Activated naive CD8-positive, alpha-beta T cell treated with anti-CD3 and anti-CD28 coated beads, Interleukin-2, amount 50 U/mL, for 24 hours (primary cell): ENCODE measurements at regions not wholly inside any gene's neighbourhood (a gene's known extent, or its start where the extent isn't known, plus 50 kb on each side); places are given as distances from the start of the nearest gene placed in this dataset.
"Not testable (repeated sequence)": the region's sequence is repeated elsewhere in the genome, so short reads cannot be mapped to it uniquely, and the experiment has no call there.

Experiments used
- ATAC-seq: fragments of 150-1000 bp; cut with Tn5 transposase; one replicate; pipeline ENCODE4 v1.10.0; 2021
- DNase-seq: peaks from one replicate; pipeline ENCODE4 v3.0.0; 2021
- H3K27ac Mint-ChIP-seq: one replicate; pipeline ENCODE4 v1.8.0; 2021; ENCODE audit warnings: mild to moderate bottlenecking, mixed read lengths
- H3K27me3 Mint-ChIP-seq: one replicate; pipeline ENCODE4 v1.8.0; 2021; ENCODE audit warnings: mixed read lengths
- H3K36me3 Mint-ChIP-seq: one replicate; pipeline ENCODE4 v1.8.0; 2021; ENCODE audit warnings: low read depth, mixed read lengths
- H3K4me1 Mint-ChIP-seq: one replicate; pipeline ENCODE4 v1.8.0; 2021; ENCODE audit warnings: mixed read lengths
- H3K4me3 Mint-ChIP-seq: one replicate; pipeline ENCODE4 v1.8.0; 2021; ENCODE audit warnings: mild to moderate bottlenecking, moderate library complexity, mixed read lengths
- H3K9me3 Mint-ChIP-seq: one replicate; pipeline ENCODE4 v1.8.0; 2021; ENCODE audit warnings: mixed read lengths

GRCh38 chr20:53828682-53829254 is 235.1 kb upstream of the ZNF217 start:
- H3K27me3 Mint-ChIP-seq: no peaks in the 10 kb centered on the region
- no peak for ATAC-seq
- H3K27ac Mint-ChIP-seq: peak overlapping the region; percentile 93
- peak overlapping the region; percentile 79 for H3K4me3 Mint-ChIP-seq
- H3K9me3 Mint-ChIP-seq: peaks cover 11% of the 10 kb centered on the region
- peaks cover 56% of the 10 kb centered on the region for H3K4me1 Mint-ChIP-seq
- no peaks in the 10 kb centered on the region for H3K36me3 Mint-ChIP-seq
- DNase-seq: no peak

GRCh38 chr20:53828088-53828681 is 234.5 kb upstream of the ZNF217 start:
- Mint-ChIP-seq H3K27me3 (no peaks in the 10 kb centered on the region), H3K9me3 (peaks cover 11% of the 10 kb centered on the region), H3K27ac (peak overlapping the region; percentile 93), H3K36me3 (no peaks in the 10 kb centered on the region), H3K4me1 (peaks cover 55% of the 10 kb centered on the region), H3K4me3 (peak overlapping the region; percentile 79)
- no peak for DNase-seq
- no peak for ATAC-seq

DNA sequence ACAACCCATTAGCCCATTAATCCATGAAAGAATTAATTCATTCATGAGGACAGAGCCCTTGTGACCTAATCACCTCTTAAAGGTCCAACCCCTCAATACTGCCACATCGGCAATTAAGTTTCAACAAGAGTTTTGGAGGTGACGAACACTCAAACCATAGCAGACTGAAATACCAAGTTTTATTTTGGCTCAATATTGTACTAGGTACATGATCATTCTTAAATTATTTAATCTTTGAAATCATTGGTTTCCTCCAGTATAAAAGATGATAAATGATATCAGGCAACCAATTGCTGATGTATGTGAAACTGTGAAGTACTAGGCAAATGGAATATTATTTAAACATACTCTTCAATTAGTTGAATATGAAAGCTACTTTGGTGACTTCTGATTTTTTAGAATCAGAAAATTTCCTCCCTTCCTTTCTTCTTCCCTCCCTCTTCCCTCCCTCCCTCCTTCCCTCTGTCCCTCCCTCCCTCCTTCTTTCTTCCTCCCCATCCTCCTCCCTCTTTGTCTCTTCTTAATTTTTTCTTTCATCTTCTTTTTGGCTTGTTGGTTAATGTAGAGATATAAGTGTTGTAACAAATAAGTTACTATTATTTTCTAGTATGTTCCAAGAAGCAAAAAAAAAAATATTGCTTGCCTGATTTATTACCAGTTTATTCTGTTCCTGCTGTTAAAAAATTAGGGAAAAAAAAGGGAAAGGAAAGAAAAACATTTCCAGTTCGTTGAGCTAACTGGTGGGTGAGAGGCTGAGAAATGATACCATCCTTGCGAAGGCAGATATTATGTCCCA is 233.9 kb upstream of the ZNF217 start:
- Mint-ChIP-seq H3K4me3 (no peak overlapping the region), H3K9me3 (peaks cover 4% of the 10 kb centered on the region), H3K27me3 (no peaks in the 10 kb centered on the region), H3K27ac (peak overlapping the region; percentile 37), H3K4me1 (peaks cover 56% of the 10 kb centered on the region), H3K36me3 (no peaks in the 10 kb centered on the region)
- ATAC-seq (no peak), DNase-seq (no peak)

DNA sequence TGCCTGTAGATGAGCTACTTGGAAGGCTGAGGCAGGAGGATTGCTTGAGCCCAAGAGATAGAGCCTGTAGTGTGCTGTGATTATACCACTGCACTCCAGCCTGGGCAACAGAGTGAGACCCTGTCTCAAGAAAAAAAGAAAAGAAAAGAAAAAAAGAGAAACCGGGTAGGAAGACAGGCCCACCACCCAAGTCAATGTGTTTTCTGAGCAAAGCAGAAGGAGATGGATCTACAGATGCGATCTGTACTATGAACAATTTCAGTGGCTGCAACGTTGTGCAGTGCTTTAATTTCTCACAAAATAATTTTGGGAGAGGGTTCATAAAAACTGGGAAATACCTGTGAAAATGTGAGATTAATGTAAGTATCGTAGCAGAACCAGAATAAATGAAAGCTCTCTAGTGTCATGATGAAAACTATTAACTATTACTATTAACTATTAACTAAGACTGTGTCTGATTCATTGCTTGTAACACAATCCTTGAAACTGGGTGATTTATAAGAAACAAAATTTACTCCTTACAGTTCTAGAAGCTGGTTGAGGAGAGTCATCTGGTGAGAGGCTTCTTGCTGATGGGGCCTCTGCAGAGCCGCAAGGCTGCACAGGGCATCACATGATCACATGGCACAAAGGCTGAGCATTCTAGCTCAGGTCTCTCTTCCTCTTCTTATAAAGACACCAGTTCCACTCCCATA is 233.1 kb upstream of the ZNF217 start:
- Mint-ChIP-seq H3K4me3 (no peak overlapping the region), H3K4me1 (peaks cover 51% of the 10 kb centered on the region), H3K9me3 (no peaks in the 10 kb centered on the region), H3K27ac (no peak overlapping the region), H3K36me3 (no peaks in the 10 kb centered on the region), H3K27me3 (no peaks in the 10 kb centered on the region)
- DNase-seq (no peak), ATAC-seq (no peak)

DNA sequence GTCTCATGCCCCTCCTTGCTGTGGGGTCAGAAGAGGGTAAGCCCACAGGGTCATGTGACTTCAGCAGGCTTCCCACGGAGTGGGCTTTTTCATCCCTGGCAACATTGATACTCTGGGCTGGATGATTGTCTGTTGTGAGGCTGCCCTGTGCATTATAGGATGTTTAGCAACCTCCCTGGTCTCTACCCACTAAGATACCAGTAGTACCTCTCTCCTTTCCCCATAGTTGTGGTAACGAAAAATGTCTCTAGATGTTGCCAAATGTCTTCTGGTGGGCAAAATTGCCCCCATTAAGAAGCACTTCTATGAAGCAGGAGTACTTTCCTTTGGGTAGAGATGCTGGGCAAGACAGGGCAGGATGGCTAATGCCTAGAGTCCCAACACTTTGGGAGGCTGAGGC is 232.5 kb upstream of the ZNF217 start:
- H3K27me3 Mint-ChIP-seq: no peaks in the 10 kb centered on the region
- no peak for DNase-seq
- H3K9me3 Mint-ChIP-seq: no peaks in the 10 kb centered on the region
- peaks cover 49% of the 10 kb centered on the region for H3K4me1 Mint-ChIP-seq
- no peak overlapping the region for H3K4me3 Mint-ChIP-seq
- no peak overlapping the region for H3K27ac Mint-ChIP-seq
- no peak for ATAC-seq
- no peaks in the 10 kb centered on the region for H3K36me3 Mint-ChIP-seq

- no peak overlapping the region for H3K27ac Mint-ChIP-seq
- DNase-seq: no peak
- no peaks in the 10 kb centered on the region for H3K36me3 Mint-ChIP-seq
- no peaks in the 10 kb centered on the region for H3K27me3 Mint-ChIP-seq
- H3K4me1 Mint-ChIP-seq: peaks cover 42% of the 10 kb centered on the region
- ATAC-seq: no peak
- H3K4me3 Mint-ChIP-seq: no peak overlapping the region
- H3K9me3 Mint-ChIP-seq: no peaks in the 10 kb centered on the region
These were observed 231.6 kb upstream of the ZNF217 start for GRCh38 chr20:53825282-53825681.

GRCh38 chr20:53824779-53825178 is 231.1 kb upstream of the ZNF217 start:
- Mint-ChIP-seq H3K4me1 (peaks cover 37% of the 10 kb centered on the region), H3K36me3 (no peaks in the 10 kb centered on the region), H3K27me3 (no peaks in the 10 kb centered on the region), H3K4me3 (no peak overlapping the region), H3K9me3 (no peaks in the 10 kb centered on the region), H3K27ac (no peak overlapping the region)
- ATAC-seq: no peak
- DNase-seq: no peak

DNA sequence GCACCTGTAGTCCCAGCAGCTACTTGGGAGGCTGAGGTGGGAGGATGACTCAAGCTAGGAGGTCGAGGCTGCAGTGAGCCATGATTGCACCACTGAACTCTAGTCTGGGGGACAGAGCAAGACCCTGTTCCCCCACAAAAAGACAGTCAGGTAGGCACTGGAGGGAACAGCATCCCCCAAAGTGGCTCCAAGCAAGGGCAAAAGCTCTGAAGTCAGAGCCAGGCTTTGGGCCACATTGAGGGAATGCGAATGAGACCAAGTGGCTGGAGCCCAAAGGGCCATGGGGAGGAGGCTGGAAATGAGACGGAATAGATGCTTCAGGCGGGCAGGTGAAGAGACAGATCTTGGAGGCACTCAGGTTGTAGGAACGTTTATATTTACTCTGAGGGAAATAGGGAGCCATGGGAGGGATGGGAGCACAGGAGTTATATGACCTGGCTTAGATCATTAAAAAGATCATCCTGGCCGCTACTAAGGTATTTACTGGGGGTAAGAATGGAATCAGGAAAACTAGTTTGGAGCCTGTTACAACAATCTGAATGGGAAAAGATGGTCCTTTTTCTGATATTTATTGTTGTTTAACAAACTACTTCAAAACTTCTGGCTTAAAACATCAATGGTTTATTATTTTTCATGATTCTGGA is 229.6 kb upstream of the ZNF217 start:
- Mint-ChIP-seq H3K36me3 (no peaks in the 10 kb centered on the region), H3K27me3 (no peaks in the 10 kb centered on the region), H3K4me1 (peaks cover 26% of the 10 kb centered on the region), H3K4me3 (no peak overlapping the region), H3K9me3 (no peaks in the 10 kb centered on the region), H3K27ac (no peak overlapping the region)
- ATAC-seq: no peak
- no peak for DNase-seq

- DNase-seq: no peak
- no peak for ATAC-seq
- Mint-ChIP-seq H3K36me3 (no peaks in the 10 kb centered on the region), H3K27ac (no peak overlapping the region), H3K9me3 (no peaks in the 10 kb centered on the region), H3K4me1 (peaks cover 21% of the 10 kb centered on the region), H3K27me3 (no peaks in the 10 kb centered on the region), H3K4me3 (no peak overlapping the region)
These were observed 228.9 kb upstream of the ZNF217 start for GRCh38 chr20:53822534-53822933.

GRCh38 chr20:53819973-53820451 is 226.4 kb upstream of the ZNF217 start:
- H3K9me3 Mint-ChIP-seq: no peaks in the 10 kb centered on the region
- no peak overlapping the region for H3K27ac Mint-ChIP-seq
- H3K27me3 Mint-ChIP-seq: no peaks in the 10 kb centered on the region
- no peak overlapping the region for H3K4me3 Mint-ChIP-seq
- ATAC-seq (no peak), DNase-seq (no peak)
- H3K4me1 Mint-ChIP-seq: peaks cover 23% of the 10 kb centered on the region
- H3K36me3 Mint-ChIP-seq: no peaks in the 10 kb centered on the region

DNA sequence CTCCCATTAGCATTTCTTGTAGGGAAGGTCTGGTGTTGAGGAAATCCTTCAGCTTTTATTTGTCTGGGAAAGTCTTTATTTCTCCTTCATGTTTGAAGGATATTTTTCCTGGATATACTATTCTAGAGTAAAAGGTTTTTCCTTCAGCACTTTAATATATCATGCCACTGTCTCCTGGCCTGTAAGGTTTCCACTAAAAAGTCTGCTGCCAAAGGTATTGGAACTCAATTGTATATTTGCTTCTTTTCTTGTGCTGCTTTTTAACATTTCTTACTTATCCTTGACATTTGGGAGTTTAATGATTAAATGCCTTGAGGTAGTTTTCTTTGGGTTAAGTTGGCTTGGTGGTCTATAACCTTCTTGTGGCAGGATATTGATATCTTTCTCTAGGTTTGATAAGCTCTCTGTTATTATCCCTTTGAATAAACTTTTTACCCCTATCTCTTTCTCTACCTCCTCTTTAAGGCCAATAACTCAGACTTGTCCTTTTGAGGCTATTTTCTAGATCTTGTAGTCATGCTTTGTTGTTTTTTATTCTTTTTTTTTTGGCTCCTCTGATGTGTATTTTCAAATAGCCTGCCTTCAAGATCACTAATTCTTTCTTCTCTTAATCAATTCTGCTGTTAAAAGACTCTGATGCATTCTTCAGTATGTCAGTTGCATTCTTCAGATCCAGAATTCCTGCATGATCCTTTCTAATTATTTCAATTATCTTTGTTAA is 225.0 kb upstream of the ZNF217 start:
- H3K9me3 Mint-ChIP-seq: no peaks in the 10 kb centered on the region
- H3K27ac Mint-ChIP-seq: no peak overlapping the region
- H3K4me1 Mint-ChIP-seq: peaks cover 33% of the 10 kb centered on the region
- ATAC-seq (no peak), DNase-seq (no peak)
- H3K4me3 Mint-ChIP-seq: no peak overlapping the region
- no peaks in the 10 kb centered on the region for H3K36me3 Mint-ChIP-seq
- H3K27me3 Mint-ChIP-seq: no peaks in the 10 kb centered on the region

- not testable (repeated sequence) for DNase-seq, H3K9me3 Mint-ChIP-seq, H3K4me3 Mint-ChIP-seq, ATAC-seq, H3K27ac Mint-ChIP-seq, H3K27me3 Mint-ChIP-seq, H3K36me3 Mint-ChIP-seq
- peaks cover 32% of the 10 kb centered on the region for H3K4me1 Mint-ChIP-seq
These were observed 223.9 kb upstream of the ZNF217 start for GRCh38 chr20:53817513-53817912.

GRCh38 chr20:53816872-53817398 is 223.3 kb upstream of the ZNF217 start:
- Mint-ChIP-seq H3K9me3 (no peaks in the 10 kb centered on the region), H3K27me3 (no peaks in the 10 kb centered on the region), H3K4me3 (no peak overlapping the region), H3K36me3 (no peaks in the 10 kb centered on the region), H3K4me1 (peaks cover 32% of the 10 kb centered on the region), H3K27ac (no peak overlapping the region)
- DNase-seq (no peak), ATAC-seq (no peak)

DNA sequence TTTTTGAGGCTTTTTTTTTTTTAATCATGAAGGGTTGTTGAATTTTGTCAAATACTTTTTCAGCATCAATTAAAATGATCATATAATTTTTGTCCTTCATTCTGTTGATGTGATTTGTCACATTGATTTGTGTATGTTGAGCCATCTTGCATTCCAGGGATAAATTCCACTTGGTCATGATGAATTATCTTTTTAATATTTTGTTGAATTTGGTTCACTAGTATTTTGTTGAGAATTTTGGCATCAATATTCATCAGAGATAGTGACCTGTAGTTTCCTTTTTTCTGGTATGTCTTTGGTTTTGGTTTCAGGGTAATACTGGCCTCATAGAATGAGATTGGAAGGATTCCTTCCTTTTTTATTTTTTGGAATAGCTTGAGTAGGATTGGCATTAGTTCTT is 221.9 kb upstream of the ZNF217 start:
- no peaks in the 10 kb centered on the region for H3K36me3 Mint-ChIP-seq
- no peak overlapping the region for H3K27ac Mint-ChIP-seq
- H3K9me3 Mint-ChIP-seq: no peaks in the 10 kb centered on the region
- peaks cover 32% of the 10 kb centered on the region for H3K4me1 Mint-ChIP-seq
- ATAC-seq (no peak), DNase-seq (no peak)
- no peaks in the 10 kb centered on the region for H3K27me3 Mint-ChIP-seq
- H3K4me3 Mint-ChIP-seq: no peak overlapping the region
